Ecto neural progenitor cell (in vitro differentiated cells): ENCODE measurements at regions not wholly inside any gene's neighbourhood (a gene's known extent, or its start where the extent isn't known, plus 50 kb on each side); places are given as distances from the start of the nearest gene placed in this dataset.

ENCODE experiments used
- DNase-seq: peaks from one replicate; pipeline ENCODE4 v3.0.0-alpha.2; 2018; ENCODE audit warnings: low spot score

DNA sequence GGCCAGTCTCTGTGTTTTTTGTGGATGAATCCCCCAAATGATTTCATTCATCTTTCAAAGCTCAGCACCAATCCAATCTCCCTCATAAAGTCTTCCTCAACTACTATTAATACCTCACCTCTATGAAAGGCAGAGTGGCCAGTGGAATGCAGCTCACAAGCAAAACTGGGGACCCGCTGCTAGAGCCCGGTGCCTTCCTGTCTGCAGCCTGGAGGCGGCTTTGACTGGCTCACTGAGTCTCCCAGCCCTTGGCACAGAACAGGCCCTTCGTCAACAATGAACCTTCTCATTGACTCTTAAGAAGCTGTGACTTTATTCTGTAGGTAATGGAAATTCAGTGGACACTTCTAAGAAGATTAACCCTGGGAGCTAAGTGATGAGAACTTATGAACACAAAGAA is 86.8 kb upstream of the RAB4A start:
- no peak for DNase-seq

DNA sequence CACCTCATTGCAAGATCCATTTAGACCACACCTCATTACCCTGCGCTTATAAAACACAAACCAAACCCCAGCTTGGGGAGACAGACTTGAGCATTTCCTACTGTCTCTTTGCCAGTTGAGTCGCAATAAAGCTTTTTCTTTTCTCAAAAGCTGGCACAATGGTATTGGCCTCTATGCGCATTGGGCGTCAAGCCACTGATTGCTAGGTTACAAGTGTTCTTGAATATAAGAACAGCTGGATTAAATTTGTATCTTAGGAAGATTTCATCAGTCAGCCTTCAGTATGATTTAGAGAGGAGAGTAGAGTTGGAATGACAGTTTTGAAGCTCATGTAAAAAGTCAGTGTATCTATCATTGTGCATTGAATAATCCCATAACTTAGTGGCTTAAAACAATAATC is 84.9 kb upstream of the RAB4A start:
- DNase-seq: no peak

DNA sequence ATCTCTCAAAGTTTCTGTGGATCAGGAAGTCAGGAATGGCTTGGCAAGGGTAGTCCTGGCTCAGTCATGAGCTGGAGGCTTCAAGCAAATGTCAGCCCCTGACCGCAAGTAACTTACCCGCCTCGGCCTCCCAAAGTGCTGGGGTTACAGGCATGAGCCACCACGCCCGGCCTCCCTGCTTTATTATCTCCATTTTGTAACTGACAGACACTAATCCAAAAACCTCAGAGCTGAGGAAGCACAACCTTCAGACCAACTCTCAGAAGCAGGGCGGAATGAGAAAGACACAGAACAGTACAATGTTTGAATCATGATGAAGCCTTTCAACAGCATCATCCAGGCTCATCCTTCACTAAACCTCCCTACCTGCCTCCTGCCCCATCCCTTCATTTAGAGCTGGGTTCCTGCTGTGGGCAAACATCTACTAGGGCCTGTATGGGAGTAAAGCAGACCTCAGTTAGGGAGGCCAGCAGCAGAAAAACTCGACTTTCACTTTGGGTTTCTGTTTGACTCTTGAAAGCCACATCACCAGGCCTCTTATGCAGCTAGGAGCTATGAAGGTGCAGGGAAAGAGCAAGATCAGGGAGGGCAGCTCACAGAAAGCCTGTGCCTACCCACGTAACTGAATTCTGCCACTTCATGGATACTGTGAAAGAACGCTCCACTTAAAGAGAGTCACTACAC is 84.4 kb upstream of the RAB4A start:
- DNase-seq: no peak

- DNase-seq: no peak
These were observed 80.8 kb upstream of the RAB4A start for GRCh38 chr1:229190057-229190575.

GRCh38 chr1:229191066-229191674 is 79.7 kb upstream of the RAB4A start:
- DNase-seq: no peak

DNA sequence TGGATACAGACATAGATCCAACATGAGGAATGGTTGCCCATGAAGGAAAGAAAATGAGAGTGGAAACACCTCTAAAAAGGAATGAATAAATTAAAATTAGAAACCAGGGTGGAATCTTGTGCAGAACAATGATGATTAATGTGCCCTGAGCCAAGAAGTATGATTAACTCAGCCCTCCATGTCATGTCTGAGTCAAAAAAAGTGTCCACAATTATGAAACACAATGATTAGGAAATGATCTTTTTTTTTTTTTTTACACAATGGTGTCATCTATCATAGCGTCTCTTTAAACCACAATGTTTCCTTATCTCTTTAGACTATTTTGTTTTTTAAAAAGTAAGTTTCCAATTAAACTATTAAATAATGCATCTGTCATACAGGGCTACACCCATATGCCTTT is 78.9 kb upstream of the RAB4A start:
- DNase-seq: no peak

DNA sequence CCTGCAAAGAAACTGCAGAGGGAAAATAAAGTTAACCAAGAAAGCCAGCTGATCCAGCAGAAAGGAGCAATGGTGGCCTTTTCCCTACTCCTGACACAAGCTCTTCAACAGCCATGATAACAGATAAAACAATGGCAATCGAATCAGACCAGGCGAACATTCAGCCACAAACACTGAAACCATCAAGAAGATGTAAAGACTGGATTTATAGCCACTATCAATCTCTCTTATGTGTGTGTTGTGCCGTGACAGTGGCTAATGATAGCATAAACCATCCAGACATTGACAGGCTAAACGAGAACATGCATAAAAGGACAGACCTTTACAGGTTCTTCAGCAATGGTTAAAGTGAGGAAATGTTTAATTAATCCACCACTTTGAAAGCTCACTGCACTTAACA is 78.1 kb upstream of the RAB4A start:
- no peak for DNase-seq

- DNase-seq: no peak
These were observed 76.8 kb upstream of the RAB4A start for GRCh38 chr1:229194096-229194495.

DNA sequence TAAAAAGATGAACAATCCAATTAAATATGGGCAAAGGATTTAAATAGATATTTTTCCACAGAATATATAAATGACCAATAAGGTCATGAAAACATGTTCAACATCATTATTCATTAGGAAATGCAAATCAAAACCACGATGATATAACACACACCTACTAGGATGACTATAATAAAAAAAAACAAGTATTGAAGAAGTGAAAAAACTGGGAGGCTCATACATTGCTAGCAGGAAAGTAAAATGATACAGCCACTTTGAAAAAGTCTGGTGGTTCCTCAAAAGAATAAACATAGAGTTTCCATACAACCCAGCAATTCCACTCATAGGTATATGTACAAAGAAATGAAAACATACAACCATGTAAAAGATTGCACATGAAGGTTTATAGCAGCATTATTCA is 75.7 kb upstream of the RAB4A start:
- DNase-seq: no peak

- DNase-seq: no peak
These were observed 74.3 kb upstream of the RAB4A start for GRCh38 chr1:229196404-229197264.

DNA sequence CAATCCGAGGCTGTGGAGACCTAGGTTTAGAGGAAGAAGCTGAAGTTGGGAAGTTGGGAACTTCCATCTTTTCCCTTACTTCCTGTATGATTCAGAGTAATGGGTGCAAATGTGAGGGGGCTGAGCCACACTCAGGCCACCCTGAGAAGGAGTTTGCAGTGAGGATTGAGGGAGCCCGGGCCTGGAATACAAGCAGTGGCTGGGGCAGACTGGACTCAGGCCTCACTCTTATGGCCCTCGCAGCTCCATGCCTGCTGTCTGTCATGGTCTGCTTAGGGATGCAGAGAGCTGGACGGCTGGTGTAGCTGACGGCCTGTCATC is 73.7 kb upstream of the RAB4A start:
- DNase-seq: no peak

- no peak for DNase-seq
These were observed 71.4 kb upstream of the RAB4A start for GRCh38 chr1:229199261-229200243.

DNA sequence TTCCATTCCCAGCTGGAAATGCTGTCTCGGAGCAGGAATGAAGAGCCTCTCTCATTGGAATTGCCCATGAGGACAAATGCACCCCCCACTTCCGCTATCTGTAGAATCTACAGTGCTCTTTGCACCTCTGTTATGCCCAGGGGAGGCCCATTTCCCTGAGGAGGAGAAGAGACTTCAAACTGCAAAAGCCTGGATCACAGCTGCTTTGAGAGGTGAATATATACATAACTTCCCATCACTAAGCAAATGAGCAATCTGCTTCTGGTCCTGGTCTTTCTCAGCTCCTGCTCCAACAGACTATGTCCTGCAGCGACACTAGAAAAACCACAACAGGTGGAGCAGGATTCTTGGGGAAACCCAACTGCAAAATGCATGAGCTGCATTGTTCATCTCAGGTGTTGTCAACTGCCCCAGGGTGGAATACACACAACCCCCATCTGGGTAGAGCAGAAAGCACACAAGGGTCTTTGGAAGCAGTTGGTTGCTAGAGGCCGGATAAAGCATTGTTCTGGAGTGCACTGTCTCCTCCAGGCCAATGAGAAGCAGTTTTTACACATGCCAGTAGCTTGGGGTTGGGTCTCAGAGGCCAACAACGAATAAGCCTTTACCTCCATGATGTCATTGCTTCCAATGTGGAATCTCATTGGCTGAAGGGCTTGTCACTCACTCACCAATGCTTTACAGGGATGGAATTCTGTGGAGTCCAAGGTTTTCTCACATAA is 67.7 kb upstream of the RAB4A start:
- peak; percentile 80 for DNase-seq

GRCh38 chr1:229203991-229204632 is 66.8 kb upstream of the RAB4A start:
- no peak for DNase-seq

GRCh38 chr1:229204921-229205777 is 65.8 kb upstream of the RAB4A start:
- DNase-seq: peak; percentile 53

DNA sequence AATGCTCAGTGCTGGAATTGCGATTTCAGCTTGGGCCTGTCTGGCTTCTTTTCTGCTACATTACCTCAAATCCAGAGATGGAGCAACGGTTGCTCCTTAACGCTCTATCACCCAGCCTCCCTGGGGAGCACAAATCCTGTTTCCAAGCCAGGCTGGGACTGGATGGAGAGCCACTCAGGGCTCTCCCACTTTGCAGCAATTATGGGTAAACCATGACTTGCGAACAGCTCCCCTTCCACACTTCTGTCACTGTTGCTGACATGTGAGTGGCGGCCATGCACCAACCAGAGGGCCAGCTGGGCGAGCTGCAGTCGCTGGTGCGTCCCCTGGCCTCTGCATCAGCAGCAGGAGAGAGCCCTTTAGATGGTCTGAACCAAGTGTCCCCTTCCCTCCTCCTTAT is 65.1 kb upstream of the RAB4A start:
- no peak for DNase-seq

DNA sequence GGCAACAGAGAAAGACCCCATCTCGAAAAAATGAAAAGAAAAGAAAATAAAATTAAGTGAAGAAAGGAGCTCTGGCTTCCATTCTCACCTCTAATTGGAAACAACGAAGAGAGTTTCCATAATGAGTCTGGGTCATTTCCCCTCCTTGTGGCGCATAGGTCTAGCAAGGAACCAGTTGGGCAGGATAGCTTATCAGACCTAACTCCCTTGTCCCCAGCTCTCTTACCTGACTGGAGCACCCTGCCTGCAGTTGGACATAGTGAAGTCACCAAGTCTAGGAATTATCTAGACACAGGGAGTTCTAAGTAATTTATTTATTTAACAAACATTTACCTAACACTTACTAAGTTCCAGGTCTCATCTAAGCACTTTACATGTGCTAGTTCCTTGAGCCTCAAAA is 63.0 kb upstream of the RAB4A start:
- DNase-seq: no peak

DNA sequence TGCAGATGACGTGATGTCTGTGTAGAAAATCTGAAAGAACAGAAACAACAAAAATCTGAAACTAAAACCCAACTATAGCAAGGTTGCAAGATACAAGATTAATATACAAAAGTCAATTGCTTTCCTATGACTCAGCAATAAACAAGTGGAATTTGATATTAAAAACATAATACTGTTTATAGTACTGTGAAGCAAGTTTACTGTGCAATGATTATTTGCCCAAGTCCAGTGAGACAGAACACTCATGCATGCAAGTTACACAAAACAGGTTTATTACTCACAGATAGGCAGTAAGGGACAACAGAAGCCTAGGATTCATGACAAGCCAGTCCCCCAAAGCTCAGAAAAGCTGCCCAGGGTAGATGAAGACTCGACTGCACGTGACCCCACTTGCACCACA is 62.4 kb upstream of the RAB4A start:
- no peak for DNase-seq

GRCh38 chr1:229209386-229209785 is 61.5 kb upstream of the RAB4A start:
- no peak for DNase-seq

GRCh38 chr1:229209816-229210215 is 61.1 kb upstream of the RAB4A start:
- no peak for DNase-seq
